ENCODE measurements at regions not wholly inside any gene's neighbourhood (a gene's known extent, or its start where the extent isn't known, plus 50 kb on each side); places are given as distances from the start of the nearest gene placed in this dataset.

DNA sequence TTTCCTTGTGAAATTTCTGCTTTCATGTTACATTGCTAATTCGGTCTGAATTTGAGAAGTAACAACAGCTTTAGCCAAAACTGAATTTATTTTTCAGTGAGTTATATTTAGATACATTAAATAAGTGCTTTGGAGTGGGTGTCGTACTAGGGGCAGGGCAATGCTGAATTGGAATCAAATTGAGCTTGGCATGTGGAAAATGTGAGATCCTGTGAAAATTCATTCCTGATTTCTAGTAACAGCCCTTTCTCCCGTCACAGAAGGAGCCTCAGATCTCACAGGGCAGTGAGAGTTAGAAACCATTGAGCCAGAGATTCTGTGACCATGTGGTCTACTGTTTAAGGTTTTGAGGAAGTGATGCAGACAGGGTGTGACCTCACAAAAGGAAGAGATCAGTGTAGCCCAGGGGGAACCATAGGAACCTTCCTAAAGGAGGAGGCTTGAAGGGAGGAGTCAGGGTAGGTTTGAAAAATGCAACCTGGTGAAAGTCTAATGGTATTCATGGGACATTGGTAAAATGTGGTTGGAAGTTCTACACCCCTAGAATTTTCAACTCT is 1136.8 kb downstream of the AACS start:
- no peak for FAIRE-seq
- Histone ChIP-seq H3K9me3 (ENCODE audit: control insufficient read depth in 2 of 3, insufficient read depth in 1 of 3, low read length in 3 of 3) (no peaks in the 10 kb centered on the region), H3K4me3 (ENCODE audit: low read length in 3 of 3) (no peak overlapping the region), H3K27me3 (ENCODE audit: control insufficient read depth, insufficient read depth, low read length) (no peaks in the 10 kb centered on the region), H3K27ac (ENCODE audit: low read depth in 2 of 2, low read length in 2 of 2) (no peak overlapping the region), H3K36me3 (ENCODE audit: control insufficient read depth in 2 of 3, insufficient read depth in 3 of 3, low read length in 3 of 3) (no peaks in the 10 kb centered on the region), H3K9ac (ENCODE audit: low read length in 3 of 3) (no peak overlapping the region), H3K4me1 (ENCODE audit: control insufficient read depth in 2 of 3, insufficient read depth in 2 of 3, low read depth in 1 of 3, low read length in 3 of 3) (no peaks in the 10 kb centered on the region)
- intact Hi-C loops (cut with DNase I), result no loop called here
- no peak for DNase-seq
- TF ChIP-seq, protein P1, sequence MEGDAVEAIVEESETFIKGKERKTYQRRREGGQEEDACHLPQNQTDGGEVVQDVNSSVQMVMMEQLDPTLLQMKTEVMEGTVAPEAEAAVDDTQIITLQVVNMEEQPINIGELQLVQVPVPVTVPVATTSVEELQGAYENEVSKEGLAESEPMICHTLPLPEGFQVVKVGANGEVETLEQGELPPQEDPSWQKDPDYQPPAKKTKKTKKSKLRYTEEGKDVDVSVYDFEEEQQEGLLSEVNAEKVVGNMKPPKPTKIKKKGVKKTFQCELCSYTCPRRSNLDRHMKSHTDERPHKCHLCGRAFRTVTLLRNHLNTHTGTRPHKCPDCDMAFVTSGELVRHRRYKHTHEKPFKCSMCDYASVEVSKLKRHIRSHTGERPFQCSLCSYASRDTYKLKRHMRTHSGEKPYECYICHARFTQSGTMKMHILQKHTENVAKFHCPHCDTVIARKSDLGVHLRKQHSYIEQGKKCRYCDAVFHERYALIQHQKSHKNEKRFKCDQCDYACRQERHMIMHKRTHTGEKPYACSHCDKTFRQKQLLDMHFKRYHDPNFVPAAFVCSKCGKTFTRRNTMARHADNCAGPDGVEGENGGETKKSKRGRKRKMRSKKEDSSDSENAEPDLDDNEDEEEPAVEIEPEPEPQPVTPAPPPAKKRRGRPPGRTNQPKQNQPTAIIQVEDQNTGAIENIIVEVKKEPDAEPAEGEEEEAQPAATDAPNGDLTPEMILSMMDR (IDR thresholded peaks at IDR 0.05; ENCODE audit: borderline replicate concordance, extremely low read depth, insufficient read depth), result no peak

GRCh38 chr12:126204326-126204725 is 1139.1 kb downstream of the AACS start:
- Histone ChIP-seq H3K36me3 (ENCODE audit: control insufficient read depth in 2 of 3, insufficient read depth in 3 of 3, low read length in 3 of 3) (no peaks in the 10 kb centered on the region), H3K9ac (ENCODE audit: low read length in 3 of 3) (no peak overlapping the region), H3K4me3 (ENCODE audit: low read length in 3 of 3) (no peak overlapping the region), H3K9me3 (ENCODE audit: control insufficient read depth in 2 of 3, insufficient read depth in 1 of 3, low read length in 3 of 3) (no peaks in the 10 kb centered on the region), H3K27ac (ENCODE audit: low read depth in 2 of 2, low read length in 2 of 2) (no peak overlapping the region), H3K27me3 (ENCODE audit: control insufficient read depth, insufficient read depth, low read length) (no peaks in the 10 kb centered on the region), H3K4me1 (ENCODE audit: control insufficient read depth in 2 of 3, insufficient read depth in 2 of 3, low read depth in 1 of 3, low read length in 3 of 3) (no peaks in the 10 kb centered on the region)
- TF ChIP-seq, protein P1 (IDR thresholded peaks at IDR 0.05; ENCODE audit: borderline replicate concordance, extremely low read depth, insufficient read depth), result no peak
- no peak for DNase-seq
- no peak for FAIRE-seq
- intact Hi-C loops (cut with DNase I), result no loop called here

DNA sequence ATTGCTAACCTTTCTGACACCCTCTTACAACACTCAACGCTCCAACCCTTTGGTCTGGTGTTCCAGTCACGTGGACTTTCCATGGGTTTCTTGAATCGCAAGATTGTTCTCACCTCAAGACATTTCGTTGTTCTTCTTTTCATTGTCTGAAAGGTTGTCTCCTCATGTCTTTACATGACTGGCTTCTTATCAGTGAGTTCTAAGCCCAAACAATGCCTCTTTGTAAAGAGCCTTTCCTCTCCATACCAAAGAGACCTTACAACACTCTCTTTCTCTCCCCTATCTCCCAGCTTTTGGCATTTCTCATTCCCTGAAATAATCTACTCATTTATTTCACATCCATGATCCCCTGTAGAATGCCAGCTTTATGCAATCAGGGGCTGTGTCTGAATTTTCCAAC is 1144.8 kb downstream of the AACS start:
- Histone ChIP-seq H3K4me1 (ENCODE audit: control insufficient read depth in 2 of 3, insufficient read depth in 2 of 3, low read depth in 1 of 3, low read length in 3 of 3) (no peaks in the 10 kb centered on the region), H3K27me3 (ENCODE audit: control insufficient read depth, insufficient read depth, low read length) (no peaks in the 10 kb centered on the region), H3K36me3 (ENCODE audit: control insufficient read depth in 2 of 3, insufficient read depth in 3 of 3, low read length in 3 of 3) (no peaks in the 10 kb centered on the region), H3K27ac (ENCODE audit: low read depth in 2 of 2, low read length in 2 of 2) (no peak overlapping the region), H3K9me3 (ENCODE audit: control insufficient read depth in 2 of 3, insufficient read depth in 1 of 3, low read length in 3 of 3) (no peaks in the 10 kb centered on the region), H3K9ac (ENCODE audit: low read length in 3 of 3) (no peak overlapping the region), H3K4me3 (ENCODE audit: low read length in 3 of 3) (no peak overlapping the region)
- no peak for DNase-seq
- TF ChIP-seq, protein P1 (IDR thresholded peaks at IDR 0.05; ENCODE audit: borderline replicate concordance, extremely low read depth, insufficient read depth), result no peak
- intact Hi-C loops (cut with DNase I), result no loop called here
- FAIRE-seq, result no peak

- intact Hi-C loops (cut with DNase I), result no loop called here
- TF ChIP-seq, protein P1 (IDR thresholded peaks at IDR 0.05; ENCODE audit: borderline replicate concordance, extremely low read depth, insufficient read depth), result no peak
- Histone ChIP-seq H3K36me3 (ENCODE audit: control insufficient read depth in 2 of 3, insufficient read depth in 3 of 3, low read length in 3 of 3) (no peaks in the 10 kb centered on the region), H3K9me3 (ENCODE audit: control insufficient read depth in 2 of 3, insufficient read depth in 1 of 3, low read length in 3 of 3) (no peaks in the 10 kb centered on the region), H3K27me3 (ENCODE audit: control insufficient read depth, insufficient read depth, low read length) (no peaks in the 10 kb centered on the region), H3K9ac (ENCODE audit: low read length in 3 of 3) (no peak overlapping the region), H3K27ac (ENCODE audit: low read depth in 2 of 2, low read length in 2 of 2) (no peak overlapping the region), H3K4me1 (ENCODE audit: control insufficient read depth in 2 of 3, insufficient read depth in 2 of 3, low read depth in 1 of 3, low read length in 3 of 3) (no peaks in the 10 kb centered on the region), H3K4me3 (ENCODE audit: low read length in 3 of 3) (no peak overlapping the region)
- DNase-seq (no peak), FAIRE-seq (no peak)
Measured at GRCh38 chr12:126210448-126210847, 1145.2 kb downstream of the AACS start.
